ENCODE measurements at regions not wholly inside any gene's neighbourhood (a gene's known extent, or its start where the extent isn't known, plus 50 kb on each side); places are given as distances from the start of the nearest gene placed in this dataset.

DNA sequence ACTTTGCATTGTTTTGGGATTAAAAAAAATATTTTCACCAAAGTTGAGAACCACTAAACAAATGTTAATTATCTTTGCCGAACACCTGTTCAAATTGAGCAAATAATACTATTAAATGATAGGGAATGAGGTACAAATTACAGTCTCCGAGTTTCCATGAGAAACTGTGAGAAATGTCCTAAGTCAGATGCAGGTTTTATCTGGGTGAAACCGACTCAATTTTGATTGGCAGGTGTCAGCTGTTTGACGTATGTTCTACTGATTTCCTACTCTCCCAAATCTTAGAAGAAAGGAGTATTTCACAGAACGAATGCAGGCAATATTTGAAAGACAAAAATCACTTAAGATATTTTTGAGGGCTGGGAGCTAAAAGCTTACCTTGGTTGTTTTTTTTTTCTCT, 622.0 kb upstream of the GOT2 start:
- Histone ChIP-seq H4K20me1 (ENCODE audit: insufficient read depth, low read length) (no peaks in the 10 kb centered on the region), H3K27ac (ENCODE audit: extremely low read length, insufficient read depth, low read length) (no peak overlapping the region), H3K9me3 (ENCODE audit: low read length) (peaks cover 10% of the 10 kb centered on the region; the same call in 1 of the 2 replicates), H3K4me2 (ENCODE audit: low read depth, low read length) (no peak overlapping the region), H2AFZ (ENCODE audit: low read length) (no peak overlapping the region), H3K4me3 (replicated peaks in 1 of 3; ENCODE audit: insufficient read depth in 1 of 3, low read depth in 2 of 3, low read length in 3 of 3) (no peak overlapping the region), H3K27me3 (ENCODE audit: control insufficient read depth in 1 of 2, insufficient read depth in 2 of 2, low read length in 2 of 2) (no peaks in the 10 kb centered on the region), H3K4me1 (ENCODE audit: insufficient read depth, low read length) (no peaks in the 10 kb centered on the region), H3K79me2 (ENCODE audit: insufficient read depth, low read length) (no peaks in the 10 kb centered on the region), H3K36me3 (replicated peaks in 1 of 2; ENCODE audit: control insufficient read depth in 1 of 2, insufficient read depth in 2 of 2, low read length in 2 of 2) (no peaks in the 10 kb centered on the region), H3K9ac (ENCODE audit: insufficient read depth, low read depth, low read length) (no peak overlapping the region)
- ChIA-PET POLR2A (no interaction called here), CTCF (ENCODE audit: low intra/inter-chr PET ratio, low total read pairs) (no interaction called here)
- no peak for FAIRE-seq
- TF ChIP-seq FLYWCH1 (CRISPR knock-in tag; IDR thresholded peaks at IDR 0.05) (no peak), GTF2F1 (IDR thresholded peaks at IDR 0.05; ENCODE audit: low read length) (no peak), HNRNPK (IDR thresholded peaks at IDR 0.05; ENCODE audit: low read depth, low read length, poor library complexity, severe bottlenecking) (no peak), ZKSCAN1 (IDR thresholded peaks at IDR 0.05; ENCODE audit: low read length) (no peak), ATF7 (IDR thresholded peaks at IDR 0.05) (no peak), ATF7 (CRISPR knock-in tag; IDR thresholded peaks at IDR 0.05) (no peak), BRD4 (CRISPR knock-in tag; IDR thresholded peaks at IDR 0.05) (no peak), NFKB2 (CRISPR knock-in tag; IDR thresholded peaks at IDR 0.05; ENCODE audit: borderline replicate concordance) (no peak), NFAT5 (CRISPR knock-in tag; IDR thresholded peaks at IDR 0.05) (no peak), RBFOX2 (IDR thresholded peaks at IDR 0.05; ENCODE audit: low read depth, low read length) (no peak)
- no peak for ATAC-seq
- intact Hi-C loops (cut with micrococcal nuclease; ENCODE audit: unreplicated experiment): no loop called here
- DNase-seq (ENCODE audit: low spot score): no peak
- no TSS peak for BruUV-seq (replicated peaks)
- under 1% methylated on average over 5 of the region's 5 CpGs for WGBS (ENCODE audit: low lambda C conversion rate)
- in situ Hi-C loops (cut with HindIII; ENCODE audit: extremely low pct_ligation_motif_present, low pct_unique_long_range_greater_than_20kb): no loop called here

All from HepG2 (cell line).